Prostate gland (tissue), 1 donor: ENCODE measurements at regions not wholly inside any gene's neighbourhood (a gene's known extent, or its start where the extent isn't known, plus 50 kb on each side); places are given as distances from the start of the nearest gene placed in this dataset.

Experiments
- POLR2A ChIP-seq: fragments of 450-650 bp; IDR thresholded peaks from one replicate; pipeline ENCODE4 v1.6.1; 2016; ENCODE audit warnings: antibody characterized with exemption, mild to moderate bottlenecking
- POLR2AphosphoS5 ChIP-seq: sonication (generic); formaldehyde crosslinking; IDR thresholded peaks from one replicate; pipeline ENCODE4 v1.6.1; 2017; ENCODE audit warnings: antibody characterized with exemption

DNA sequence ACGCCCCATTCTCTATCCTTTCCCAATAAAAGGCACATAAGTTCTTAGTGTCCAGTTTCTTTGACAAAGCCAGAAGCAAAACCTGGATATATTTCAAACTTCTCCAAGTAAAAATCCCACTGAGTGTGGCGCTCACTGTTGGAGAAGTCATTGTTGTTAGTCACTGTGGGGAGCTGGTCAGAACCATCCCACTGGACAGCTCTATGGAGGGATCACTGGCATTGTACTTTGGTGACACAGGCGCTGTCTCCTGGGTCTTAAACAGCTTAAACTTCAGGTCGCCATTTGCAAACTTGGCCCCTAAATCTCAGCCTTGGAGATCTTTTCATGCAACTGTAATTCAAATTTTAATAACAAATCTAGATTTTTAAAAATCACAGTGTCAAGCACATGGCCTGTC is 111.5 kb upstream of the SLC24A3 start:
- TF ChIP-seq POLR2A (no peak), POLR2AphosphoS5 (no peak)
